ENCODE measurements at regions not wholly inside any gene's neighbourhood (a gene's known extent, or its start where the extent isn't known, plus 50 kb on each side); places are given as distances from the start of the nearest gene placed in this dataset.
"Not testable (repeated sequence)": the region's sequence is repeated elsewhere in the genome, so short reads cannot be mapped to it uniquely, and the experiment has no call there.

GRCh38 chr5:51559921-51560658 is 176.8 kb downstream of the ISL1 start:
- no peak for DNase-seq

- no peak for DNase-seq
Observed at GRCh38 chr5:51566953-51567352, 183.7 kb downstream of the ISL1 start.

GRCh38 chr5:51567636-51568035 is 184.4 kb downstream of the ISL1 start:
- DNase-seq = no peak

GRCh38 chr5:51573835-51574234 is 190.6 kb downstream of the ISL1 start:
- no peak for DNase-seq

GRCh38 chr5:51582871-51583394 is 199.7 kb downstream of the ISL1 start:
- DNase-seq = no peak

- DNase-seq = no peak
Observed at GRCh38 chr5:51598026-51598425, 214.8 kb downstream of the ISL1 start.

GRCh38 chr5:51599587-51599986 is 216.3 kb downstream of the ISL1 start:
- no peak for DNase-seq

- DNase-seq = no peak
Observed at GRCh38 chr5:51604324-51604723, 221.1 kb downstream of the ISL1 start.

GRCh38 chr5:51606921-51607320 is 223.7 kb downstream of the ISL1 start:
- no peak for DNase-seq

GRCh38 chr5:51618234-51618633 is 235.0 kb downstream of the ISL1 start:
- DNase-seq = no peak

- no peak for DNase-seq
Observed at GRCh38 chr5:51621156-51621555, 237.9 kb downstream of the ISL1 start.

GRCh38 chr5:51622161-51622790 is 239.0 kb downstream of the ISL1 start:
- DNase-seq = no peak

- no peak for DNase-seq
Observed at GRCh38 chr5:51625224-51625968, 242.1 kb downstream of the ISL1 start.

- no peak for DNase-seq
Observed at GRCh38 chr5:51632027-51632426, 248.8 kb downstream of the ISL1 start.

GRCh38 chr5:51632793-51633192 is 249.5 kb downstream of the ISL1 start:
- DNase-seq = no peak

- not testable (repeated sequence) for DNase-seq
Observed at GRCh38 chr5:51636973-51637372, 253.7 kb downstream of the ISL1 start.

- no peak for DNase-seq
Observed at GRCh38 chr5:51644976-51645375, 261.7 kb downstream of the ISL1 start.

- no peak for DNase-seq
Observed at GRCh38 chr5:51646482-51646881, 263.2 kb downstream of the ISL1 start.

- no peak for DNase-seq
Observed at GRCh38 chr5:51650824-51651223, 267.6 kb downstream of the ISL1 start.

GRCh38 chr5:51651476-51651875 is 268.2 kb downstream of the ISL1 start:
- DNase-seq = no peak

GRCh38 chr5:51651889-51652288 is 268.6 kb downstream of the ISL1 start:
- DNase-seq = peak; percentile 15

- peak; percentile 1 for DNase-seq
Observed at GRCh38 chr5:51652980-51653379, 269.7 kb downstream of the ISL1 start.

Data from fibroblast of skin of abdomen (primary cell).